Upper lobe of left lung (tissue), 6 donors: ENCODE measurements at regions not wholly inside any gene's neighbourhood (a gene's known extent, or its start where the extent isn't known, plus 50 kb on each side); places are given as distances from the start of the nearest gene placed in this dataset.
"Not testable (repeated sequence)": the region's sequence is repeated elsewhere in the genome, so short reads cannot be mapped to it uniquely, and the experiment has no call there.

Source experiments
- ATAC-seq, 2 donors: fragments of 200-7000 bp; cut with Tn5 transposase; one replicate each; pipeline ENCODE4 v1.9.1; 2022; ENCODE audit warnings: mild to moderate bottlenecking in 2 of 2, moderate library complexity in 2 of 2; ENCODE audit not compliant: low FRiP score in 2 of 2
- DNase-seq, 2 donors: peaks; one replicate each; pipeline ENCODE4 v3.0.0-alpha.2; 2019 to 2020
- H3K27ac ChIP-seq, 4 donors: fragments of 200-600 bp; sonication (generic); one replicate each; pipeline ENCODE4 v1.5.1; 2016 to 2019
- H3K27me3 ChIP-seq, 4 donors: fragments of 200-600 bp; sonication (generic); one replicate each; pipeline ENCODE4 v1.5.1; 2017 to 2019
- H3K36me3 ChIP-seq, 4 donors: fragments of 200-600 bp; sonication (generic); one replicate each; pipeline ENCODE4 v1.5.1; 2016 to 2019
- H3K4me1 ChIP-seq, 4 donors: fragments of 200-600 bp; sonication (generic); one replicate each; pipeline ENCODE4 v1.5.1; 2018 to 2019
- H3K4me3 ChIP-seq, 4 donors: fragments of 200-600 bp; sonication (generic); one replicate each; pipeline ENCODE4 v1.5.1; 2017 to 2019; ENCODE audit warnings: mild to moderate bottlenecking in 2 of 4, moderate library complexity in 1 of 4
- H3K9me3 ChIP-seq, 4 donors: fragments of 200-600 bp; sonication (generic); one replicate each; pipeline ENCODE4 v1.5.1; 2018 to 2019
- EP300 ChIP-seq, 4 donors: sonication (generic); formaldehyde crosslinking; IDR thresholded peaks; one replicate each; pipeline ENCODE4 v1.5.1; 2017; ENCODE audit warnings: antibody characterized with exemption in 4 of 4, control low read depth in 2 of 4
- POLR2A ChIP-seq, 4 donors: fragments of 450-650 bp; IDR thresholded peaks; one replicate each; pipeline ENCODE4 v1.5.1; 2016 to 2017; ENCODE audit warnings: antibody characterized with exemption in 4 of 4, mild to moderate bottlenecking in 2 of 4
- POLR2AphosphoS5 ChIP-seq, 2 donors: sonication (generic); formaldehyde crosslinking; IDR thresholded peaks; one replicate each; pipeline ENCODE4 v1.5.1; 2017; ENCODE audit warnings: antibody characterized with exemption in 2 of 2
- WGBS, 2 donors: methylation state at CpG; one replicate each; pipeline ENCODE4 v1.1.5; 2017 to 2018; 5-methylcytosine and 5-hydroxymethylcytosine counted together
- TF ChIP-seq, protein P1 (sequence below), 6 experiments: fragments of 450-650 bp in 4 of 6; fragments of 200-600 bp in 2 of 6; sonication (generic) in 2 of 6; IDR thresholded peaks; one replicate each; pipeline ENCODE4 v1.5.1; 2016 to 2019; ENCODE audit warnings: antibody characterized with exemption in 6 of 6
- donor health status: DM: no; HTN: no; CAD: no; lungs with moderate emphysema.
- donor health status: DM: no; HTN: yes; CAD: no; lungs with severe emphysema.

DNA sequence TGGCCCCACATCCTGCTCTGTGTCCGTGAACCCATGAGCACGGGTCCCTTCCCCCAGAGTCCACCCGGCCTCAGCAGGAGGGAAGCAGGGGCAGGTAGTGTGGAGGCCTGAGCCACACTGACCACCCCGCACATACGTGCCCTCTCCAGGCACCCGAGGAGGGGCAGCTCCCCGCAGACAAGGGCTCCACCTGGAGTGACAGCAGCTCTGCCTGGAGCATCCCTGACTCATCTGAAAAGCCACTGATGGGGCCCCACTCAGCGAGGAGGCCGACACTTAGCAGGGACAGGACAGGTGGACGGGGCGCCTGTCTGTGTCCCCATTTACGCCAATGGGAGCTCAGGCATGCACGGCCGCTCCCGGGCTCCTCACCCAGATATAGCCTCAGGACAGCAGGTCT, 237.6 kb upstream of the SFSWAP start:
- no peaks in the 10 kb centered on the region for H3K9me3 ChIP-seq
- WGBS, 2 donors: 86 to 87% methylated on average over 13 to 15 of the region's 15 CpGs
- H3K27me3 ChIP-seq: no peaks in the 10 kb centered on the region
- no peak for TF ChIP-seq POLR2AphosphoS5 (IDR thresholded peaks at IDR 0.05)
- TF ChIP-seq, protein P1, sequence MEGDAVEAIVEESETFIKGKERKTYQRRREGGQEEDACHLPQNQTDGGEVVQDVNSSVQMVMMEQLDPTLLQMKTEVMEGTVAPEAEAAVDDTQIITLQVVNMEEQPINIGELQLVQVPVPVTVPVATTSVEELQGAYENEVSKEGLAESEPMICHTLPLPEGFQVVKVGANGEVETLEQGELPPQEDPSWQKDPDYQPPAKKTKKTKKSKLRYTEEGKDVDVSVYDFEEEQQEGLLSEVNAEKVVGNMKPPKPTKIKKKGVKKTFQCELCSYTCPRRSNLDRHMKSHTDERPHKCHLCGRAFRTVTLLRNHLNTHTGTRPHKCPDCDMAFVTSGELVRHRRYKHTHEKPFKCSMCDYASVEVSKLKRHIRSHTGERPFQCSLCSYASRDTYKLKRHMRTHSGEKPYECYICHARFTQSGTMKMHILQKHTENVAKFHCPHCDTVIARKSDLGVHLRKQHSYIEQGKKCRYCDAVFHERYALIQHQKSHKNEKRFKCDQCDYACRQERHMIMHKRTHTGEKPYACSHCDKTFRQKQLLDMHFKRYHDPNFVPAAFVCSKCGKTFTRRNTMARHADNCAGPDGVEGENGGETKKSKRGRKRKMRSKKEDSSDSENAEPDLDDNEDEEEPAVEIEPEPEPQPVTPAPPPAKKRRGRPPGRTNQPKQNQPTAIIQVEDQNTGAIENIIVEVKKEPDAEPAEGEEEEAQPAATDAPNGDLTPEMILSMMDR (IDR thresholded peaks at IDR 0.05): no peak
- TF ChIP-seq EP300 (IDR thresholded peaks at IDR 0.05): no peak
- no peak for TF ChIP-seq POLR2A (IDR thresholded peaks at IDR 0.05)
- no peak overlapping the region for H3K4me3 ChIP-seq
- H3K36me3 ChIP-seq: no peaks in the 10 kb centered on the region
- H3K4me1 ChIP-seq: no peaks in the 10 kb centered on the region
- no peak overlapping the region for H3K27ac ChIP-seq
- no peak for ATAC-seq
- peak in 1 of 2 donors; percentile 58 for DNase-seq

DNA sequence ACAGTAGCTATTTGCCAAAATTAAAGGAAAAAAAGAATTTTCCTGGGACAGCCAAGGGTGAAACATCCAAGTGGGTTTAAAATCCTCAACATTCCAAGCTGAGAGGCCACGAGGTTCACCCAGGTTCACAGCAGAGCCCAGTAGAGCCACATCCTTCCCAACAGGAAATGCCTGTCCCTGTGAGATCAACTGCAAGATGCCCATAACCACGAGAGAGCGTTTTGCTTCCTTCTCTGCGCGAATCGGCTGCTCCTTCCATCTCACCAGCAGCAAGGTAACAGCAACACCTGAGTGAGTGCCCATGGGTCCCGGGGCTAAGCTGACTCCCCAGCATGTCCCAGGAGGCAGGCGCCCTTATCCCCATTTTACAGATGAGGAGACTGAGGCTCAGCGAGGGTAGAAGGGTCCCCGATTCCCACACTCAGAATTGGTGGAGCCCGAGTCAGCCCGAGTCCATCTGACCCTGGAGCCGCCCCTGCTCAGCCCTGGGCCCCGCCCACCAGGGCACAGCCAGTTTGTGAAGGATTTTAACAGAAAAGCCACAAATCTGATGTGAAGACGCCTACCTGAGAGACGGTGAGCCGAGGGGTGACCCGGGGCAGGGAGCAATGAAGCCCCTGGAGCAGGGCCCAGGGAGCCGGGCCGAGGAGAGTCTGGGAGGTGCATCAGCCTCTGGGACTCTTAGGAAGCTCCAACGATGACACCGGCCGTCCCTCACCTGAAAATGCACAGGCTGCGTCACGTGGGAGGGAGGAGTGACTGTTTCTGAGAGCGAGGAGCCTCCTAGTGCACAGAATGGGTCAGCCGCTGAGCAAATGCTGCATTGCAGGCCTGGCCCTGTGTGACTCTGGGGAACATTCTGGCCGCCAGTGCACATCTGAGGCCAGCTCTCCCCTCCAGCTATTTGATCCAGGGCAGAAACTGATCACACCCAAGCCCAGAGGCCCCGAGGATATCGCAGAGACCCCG, 236.9 kb upstream of the SFSWAP start:
- DNase-seq (peak in 1 of 2 donors; percentile 61), ATAC-seq (peak in 1 of 2 donors; percentile 29)
- no peaks in the 10 kb centered on the region for H3K4me1 ChIP-seq

DNA sequence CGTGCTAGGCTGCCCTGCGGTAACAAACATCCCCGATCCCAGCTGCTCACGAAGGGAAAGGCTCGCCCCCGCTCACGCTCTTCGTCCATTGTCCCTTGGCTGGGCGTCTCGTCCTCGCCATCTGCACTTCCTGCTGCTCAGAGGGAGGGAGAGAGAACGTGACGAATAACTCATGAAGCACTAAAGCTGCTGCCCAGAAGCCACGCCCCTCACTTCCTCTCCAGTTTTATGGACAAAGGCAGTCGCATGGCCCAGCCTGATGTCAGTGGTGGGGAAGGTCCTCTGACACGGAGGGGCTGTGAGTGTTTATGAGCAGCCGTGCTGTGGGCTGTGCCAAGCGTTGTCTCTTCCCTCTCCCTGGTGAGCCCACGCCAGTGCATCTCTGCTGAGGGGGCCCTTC, 235.9 kb upstream of the SFSWAP start:
- not testable (repeated sequence) for H3K4me1 ChIP-seq, H3K36me3 ChIP-seq, H3K27me3 ChIP-seq, H3K9me3 ChIP-seq, DNase-seq, H3K4me3 ChIP-seq, H3K27ac ChIP-seq
- peak in 1 of 2 donors; percentile 72 for ATAC-seq
- 37% methylated on average over 6 of the region's 19 CpGs; no CpG with 5 or more reads in 1 of the 2 donors for WGBS, 2 donors

More for the DNA sequence above, 236.9 kb upstream of the SFSWAP start:
- no peaks in the 10 kb centered on the region for H3K27me3 ChIP-seq
- no peaks in the 10 kb centered on the region for H3K36me3 ChIP-seq
- no peaks in the 10 kb centered on the region for H3K9me3 ChIP-seq
- no peak overlapping the region for H3K27ac ChIP-seq
- no peak for TF ChIP-seq POLR2A (IDR thresholded peaks at IDR 0.05)
- TF ChIP-seq POLR2AphosphoS5 (IDR thresholded peaks at IDR 0.05): no peak
- no peak for TF ChIP-seq EP300 (IDR thresholded peaks at IDR 0.05)
- TF ChIP-seq, protein P1 (IDR thresholded peaks at IDR 0.05): no peak
- no peak overlapping the region for H3K4me3 ChIP-seq
- WGBS, 2 donors: 69% methylated on average over 22 to 30 of the region's 31 CpGs

DNA sequence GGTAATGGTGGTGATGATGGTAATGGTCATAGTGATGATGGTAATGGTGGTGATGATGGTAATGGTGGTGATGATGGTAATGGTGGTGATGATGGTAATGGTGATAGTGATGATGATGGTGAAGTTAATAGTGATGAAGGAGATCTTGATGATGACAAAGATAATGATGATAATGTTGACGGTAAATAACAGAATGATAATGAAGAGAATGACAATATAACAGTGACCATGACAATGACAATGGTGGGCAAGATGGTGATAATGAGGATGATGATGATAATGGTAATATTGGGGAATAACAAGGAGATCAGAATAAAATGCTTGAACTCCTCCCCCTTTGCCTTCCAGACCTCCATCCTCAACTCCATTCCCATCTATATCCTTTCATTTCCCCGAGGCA, 233.3 kb upstream of the SFSWAP start:
- H3K4me3 ChIP-seq: no peak overlapping the region
- ATAC-seq: no peak
- H3K9me3 ChIP-seq: no peaks in the 10 kb centered on the region
- H3K4me1 ChIP-seq: no peaks in the 10 kb centered on the region
- H3K36me3 ChIP-seq: no peaks in the 10 kb centered on the region
- H3K27me3 ChIP-seq: no peaks in the 10 kb centered on the region
- 98 to 99% methylated on average over 2 of the region's 2 CpGs for WGBS, 2 donors
- H3K27ac ChIP-seq: no peak overlapping the region
- no peak for DNase-seq
- TF ChIP-seq, protein P1 (IDR thresholded peaks at IDR 0.05): no peak
- TF ChIP-seq POLR2A (IDR thresholded peaks at IDR 0.05) (no peak), POLR2AphosphoS5 (IDR thresholded peaks at IDR 0.05) (no peak)

DNA sequence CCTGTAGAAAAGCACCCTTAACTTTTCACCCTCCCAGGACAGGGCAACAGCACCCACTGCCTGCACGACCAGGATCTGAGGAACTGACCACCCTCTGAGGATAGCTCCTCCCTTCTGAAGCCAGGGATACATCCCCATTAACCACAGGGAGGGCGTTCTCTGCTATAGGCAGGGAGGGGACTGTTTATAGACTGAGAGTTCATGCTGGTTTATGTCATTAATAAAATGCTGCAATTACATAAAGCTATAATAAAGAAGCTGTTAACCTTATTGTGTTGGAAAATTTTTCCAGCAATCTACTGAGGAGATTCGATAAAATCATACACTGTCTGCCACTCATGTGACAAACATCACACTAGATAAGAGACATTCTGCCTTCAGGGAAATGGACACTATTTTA, 232.4 kb upstream of the SFSWAP start:
- H3K27ac ChIP-seq: no peak overlapping the region
- no peak overlapping the region for H3K4me3 ChIP-seq
- no peaks in the 10 kb centered on the region for H3K9me3 ChIP-seq
- H3K36me3 ChIP-seq: no peaks in the 10 kb centered on the region
- H3K27me3 ChIP-seq: no peaks in the 10 kb centered on the region
- WGBS, 2 donors: 69 to 72% methylated on average over 3 of the region's 3 CpGs
- no peak for TF ChIP-seq POLR2A (IDR thresholded peaks at IDR 0.05)
- TF ChIP-seq POLR2AphosphoS5 (IDR thresholded peaks at IDR 0.05): no peak
- TF ChIP-seq EP300 (IDR thresholded peaks at IDR 0.05): no peak
- TF ChIP-seq, protein P1 (IDR thresholded peaks at IDR 0.05): no peak
- DNase-seq (no peak), ATAC-seq (no peak)
- no peaks in the 10 kb centered on the region for H3K4me1 ChIP-seq
